Pulmonary artery endothelial cell (primary cell): ENCODE measurements at regions not wholly inside any gene's neighbourhood (a gene's known extent, or its start where the extent isn't known, plus 50 kb on each side); places are given as distances from the start of the nearest gene placed in this dataset.

Source experiments
- DNase-seq: peaks from one replicate; pipeline ENCODE4 v3.0.0-alpha.2; 2011; ENCODE audit warnings: low read depth, low spot score

GRCh38 chr13:31957772-31958171 is 73.8 kb upstream of the FRY start:
- DNase-seq, result no peak

DNA sequence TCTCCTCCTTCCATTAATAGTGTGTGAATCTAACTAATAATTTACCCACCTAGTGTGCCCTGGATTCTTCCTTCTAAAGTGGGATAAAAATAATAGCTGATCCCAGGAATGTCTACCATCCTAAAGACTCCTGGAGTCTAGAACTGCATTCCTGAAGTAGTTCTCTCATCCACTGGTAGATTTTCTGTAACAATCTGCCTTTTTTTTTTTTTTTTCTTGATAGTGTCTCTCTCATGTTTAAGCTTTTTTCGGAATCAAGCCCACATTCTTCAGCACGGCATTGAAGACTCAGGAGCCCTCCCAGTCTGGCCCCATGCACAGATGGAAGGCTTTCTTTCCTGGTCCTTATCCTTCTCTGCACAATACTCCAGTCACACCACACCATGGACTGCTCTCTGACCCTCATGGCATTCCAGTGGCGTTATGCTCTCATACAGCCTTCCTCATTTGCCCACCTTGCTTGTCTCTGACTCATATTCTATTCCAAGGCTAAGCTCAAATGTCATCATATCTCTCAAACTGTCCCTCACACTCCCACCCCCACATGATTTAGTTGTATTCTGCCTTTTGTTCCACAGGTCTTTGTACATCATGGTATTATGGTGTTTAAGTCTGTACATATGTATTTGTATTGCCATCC is 68.7 kb upstream of the FRY start:
- DNase-seq, result no peak

- no peak for DNase-seq
Observed at GRCh38 chr13:31963631-31964030, 67.9 kb upstream of the FRY start.

DNA sequence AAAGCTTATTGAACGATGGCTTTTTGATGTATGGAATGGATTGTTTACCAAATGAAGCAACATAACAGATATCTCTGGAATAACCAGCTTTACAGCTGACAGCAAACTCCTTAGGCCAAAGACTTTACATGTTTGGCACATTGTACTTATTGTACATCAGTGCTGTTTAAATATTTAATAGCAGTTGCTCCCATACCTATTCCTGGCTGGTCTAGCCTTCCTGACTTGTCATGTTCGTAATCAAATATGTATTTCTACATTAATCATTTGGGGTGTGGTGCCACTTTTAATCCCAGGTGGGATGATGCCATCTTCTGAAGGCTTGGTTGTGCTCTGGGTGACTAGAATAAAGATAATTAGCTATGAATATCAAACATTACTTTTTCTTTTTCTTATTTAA is 67.4 kb upstream of the FRY start:
- DNase-seq, result no peak

DNA sequence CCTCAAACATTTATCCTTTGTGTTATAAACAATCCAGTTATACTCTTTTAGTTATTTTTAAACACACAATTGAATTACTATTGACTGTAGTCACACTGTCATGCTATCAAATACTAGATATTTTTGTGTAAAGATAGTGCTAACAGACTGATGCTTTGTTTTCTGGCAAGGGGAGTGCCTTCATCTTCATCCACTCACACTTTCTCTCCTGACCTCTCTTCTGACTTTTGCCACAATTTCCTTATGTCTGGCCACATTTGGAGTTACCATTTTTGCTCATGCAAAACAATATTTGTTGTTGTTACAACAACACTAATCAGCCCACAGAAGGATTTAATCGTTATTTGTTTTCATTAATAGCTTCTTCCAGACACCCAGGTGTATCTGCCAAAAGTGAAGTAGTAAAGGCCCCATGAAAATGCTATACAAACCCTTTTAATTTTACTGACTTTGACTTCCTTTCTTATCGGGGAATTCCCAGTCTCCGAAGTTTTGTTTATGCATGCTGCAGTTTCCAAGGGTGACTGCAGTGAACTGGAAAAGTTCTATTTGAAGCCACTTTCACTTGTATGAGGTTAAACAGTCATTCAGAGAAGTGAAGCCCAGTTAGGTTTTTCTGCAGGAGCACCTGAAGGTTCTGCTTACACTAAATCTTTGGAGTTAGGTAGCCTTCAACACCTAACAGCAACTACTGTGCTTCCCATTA is 66.1 kb upstream of the FRY start:
- no peak for DNase-seq

- no peak for DNase-seq
Observed at GRCh38 chr13:31967155-31967554, 64.4 kb upstream of the FRY start.

DNA sequence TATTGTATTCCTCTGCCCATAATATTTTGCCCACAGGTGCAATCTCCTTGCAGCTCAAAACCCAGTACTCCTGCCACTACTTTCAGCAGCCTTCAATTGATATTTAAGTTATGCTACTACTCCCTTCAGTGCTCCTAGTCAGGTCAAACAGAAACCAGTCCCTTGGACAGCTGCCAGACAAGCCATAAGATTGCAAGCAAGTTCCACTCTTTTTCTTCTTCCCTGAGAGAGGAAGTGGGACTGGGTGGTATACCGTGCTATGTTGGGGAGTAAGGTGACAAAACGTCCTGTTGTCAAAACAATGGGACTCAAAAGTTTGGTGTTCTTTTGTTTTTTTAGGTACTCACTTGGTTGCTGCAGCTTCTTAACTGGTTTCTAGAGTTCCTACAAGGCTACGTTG is 63.1 kb upstream of the FRY start:
- no peak for DNase-seq

DNA sequence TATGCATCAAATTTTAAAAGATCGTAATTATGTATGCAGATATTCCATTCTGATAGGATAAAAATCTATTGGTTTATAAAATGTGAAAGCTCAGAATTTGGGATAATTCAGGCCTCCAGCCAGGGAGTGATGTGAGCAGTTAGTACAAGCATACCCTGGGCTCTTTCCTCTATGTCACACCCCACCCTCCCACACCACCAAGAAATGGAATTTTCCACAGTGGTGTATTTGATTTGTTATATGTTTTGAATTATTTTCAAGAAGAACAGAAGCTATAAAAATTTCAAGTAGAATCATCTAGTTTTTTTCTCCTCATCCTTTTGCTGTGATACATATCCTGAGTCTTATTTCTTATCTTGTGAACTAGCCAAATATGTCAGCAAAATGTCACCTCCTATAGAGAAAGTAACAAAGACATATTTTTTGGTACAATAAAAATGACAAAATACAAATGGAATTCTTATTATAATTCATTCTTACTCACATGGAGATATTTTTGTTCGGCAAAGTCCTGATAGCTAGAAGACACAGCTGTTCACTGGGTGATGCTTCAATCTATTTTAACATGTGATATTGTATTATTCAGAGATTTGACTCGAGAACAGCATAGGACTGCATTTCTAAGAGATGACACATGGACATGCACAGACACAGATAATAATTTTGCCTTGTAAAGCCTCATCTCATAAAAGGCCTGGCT is 61.2 kb upstream of the FRY start:
- DNase-seq, result no peak

DNA sequence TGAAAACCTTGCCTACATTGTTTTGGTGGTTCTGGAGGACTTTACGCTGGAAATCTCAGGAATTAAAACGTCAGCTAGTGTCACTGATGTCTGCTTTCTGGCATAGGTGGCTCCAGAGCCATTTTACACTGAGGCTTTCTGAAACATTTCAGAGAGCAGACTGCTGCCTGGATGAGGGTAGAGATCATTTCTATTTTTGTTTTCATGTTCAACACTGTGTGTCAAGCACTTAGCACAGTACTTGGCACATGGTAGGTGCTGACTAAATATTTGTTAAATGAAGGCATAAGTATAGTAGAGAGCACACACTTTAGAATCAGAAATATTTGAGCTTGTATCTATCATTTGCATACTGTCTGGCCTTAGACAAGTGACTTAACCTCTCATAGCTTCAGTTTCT is 59.1 kb upstream of the FRY start:
- no peak for DNase-seq

DNA sequence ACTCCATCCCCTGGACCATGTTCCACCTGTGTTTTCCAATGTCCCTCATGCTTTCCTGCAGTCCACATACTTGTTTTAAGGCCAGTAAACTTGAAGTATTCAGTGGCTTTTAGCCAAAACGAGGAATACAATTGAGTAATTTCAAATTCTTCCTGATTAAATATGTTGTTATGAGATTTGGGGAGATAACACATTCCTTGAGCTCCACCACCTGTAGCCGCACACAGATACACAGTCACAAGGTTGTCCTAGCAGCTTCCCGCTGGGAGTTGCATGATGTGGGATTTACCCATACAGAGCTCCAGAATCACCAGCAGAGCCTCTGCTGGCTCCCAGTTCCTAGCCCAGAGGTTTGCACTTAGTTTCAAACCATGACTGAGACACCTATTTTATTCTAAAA is 53.6 kb upstream of the FRY start:
- no peak for DNase-seq

- no peak for DNase-seq
Observed at GRCh38 chr13:31980830-31981229, 50.7 kb upstream of the FRY start.
